GM19395 (cell line): ENCODE measurements at regions not wholly inside any gene's neighbourhood (a gene's known extent, or its start where the extent isn't known, plus 50 kb on each side); places are given as distances from the start of the nearest gene placed in this dataset.
"Not testable (repeated sequence)": the region's sequence is repeated elsewhere in the genome, so short reads cannot be mapped to it uniquely, and the experiment has no call there.

Experiments used
- ATAC-seq: cut with Tn5 transposase; IDR thresholded peaks from one replicate; pipeline ENCODE4 v1.9.1; 2021; ENCODE audit warnings: mild to moderate bottlenecking, moderate library complexity; ENCODE audit not compliant: unreplicated experiment

DNA sequence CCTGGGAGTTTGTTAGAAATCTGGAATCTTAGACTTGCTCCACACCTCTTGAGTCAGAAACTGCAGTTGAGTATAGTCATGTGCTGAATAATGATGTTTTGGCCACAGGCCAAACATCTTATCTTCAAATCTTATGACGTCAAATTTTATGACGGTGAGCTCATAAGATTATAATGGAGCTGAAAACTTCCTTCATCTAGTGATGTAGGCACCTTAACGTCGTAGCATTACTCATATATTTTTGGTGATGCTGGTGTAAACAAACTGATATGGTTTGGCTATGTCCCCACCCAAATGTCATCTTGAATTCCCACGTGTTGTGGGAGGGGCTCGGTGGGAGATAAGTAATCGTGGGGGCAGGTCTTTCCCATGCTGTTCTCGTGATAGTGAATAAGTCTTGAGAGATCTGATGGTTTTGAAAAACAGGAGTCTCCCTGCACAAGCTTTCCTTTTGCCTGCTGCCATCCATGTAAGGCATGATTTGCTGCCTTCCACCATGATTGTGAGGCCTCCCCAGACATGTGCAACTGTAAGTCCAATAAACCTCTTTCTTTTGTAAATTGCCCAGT lies 268.0 kb upstream of the PROK2 start:
- no peak for ATAC-seq

- no peak for ATAC-seq
Observed at GRCh38 chr3:72050771-72051170, 265.8 kb upstream of the PROK2 start.

DNA sequence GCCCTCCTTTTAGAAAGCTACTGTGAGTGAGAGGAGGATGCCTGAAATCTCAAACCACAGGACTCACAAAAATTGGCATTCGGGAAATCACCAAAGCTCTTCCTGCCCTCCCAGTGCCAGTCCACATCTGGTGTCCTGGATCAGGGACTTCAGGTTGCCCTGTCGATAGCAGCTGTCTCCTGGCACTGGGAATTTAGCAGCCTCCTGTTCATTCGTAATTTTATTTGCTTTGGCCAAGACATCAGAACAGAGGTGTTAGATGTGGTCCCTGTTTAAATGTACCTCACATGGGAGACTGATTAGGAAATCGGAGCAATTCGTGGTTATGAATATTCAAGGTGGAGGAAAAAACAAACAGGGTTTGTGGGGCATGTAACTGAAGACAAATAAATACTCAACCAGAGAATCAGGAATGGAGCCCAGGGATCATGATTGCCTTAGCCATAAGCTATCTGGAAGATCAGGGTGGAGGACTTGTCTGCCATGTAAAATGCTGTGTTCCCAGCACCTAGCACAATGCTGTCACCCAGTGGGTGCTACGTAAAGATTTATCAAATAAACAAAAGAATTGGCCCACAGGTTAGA lies 265.2 kb upstream of the PROK2 start:
- ATAC-seq: no peak

DNA sequence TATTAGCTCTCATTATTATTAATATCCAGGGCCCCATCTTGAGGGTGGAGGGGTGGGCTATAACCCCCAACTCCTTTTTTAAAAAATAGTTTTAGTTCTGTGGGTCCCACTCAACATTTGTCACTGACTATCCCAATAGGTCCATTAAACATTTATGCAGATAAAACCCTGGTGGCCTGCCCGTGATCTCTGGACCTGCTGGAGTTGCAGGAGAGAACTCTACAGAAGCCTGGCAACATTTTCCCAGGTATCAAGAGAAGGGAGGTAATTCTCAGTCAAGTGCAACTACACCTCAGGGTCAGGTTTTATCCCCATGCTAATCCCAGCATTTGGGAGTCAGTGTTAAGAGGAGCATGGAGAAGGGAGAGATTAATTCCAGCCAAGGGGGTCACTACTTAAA lies 264.4 kb upstream of the PROK2 start:
- ATAC-seq: no peak

- no peak for ATAC-seq
Observed at GRCh38 chr3:72048873-72049272, 263.9 kb upstream of the PROK2 start.

- no peak for ATAC-seq
Observed at GRCh38 chr3:72047221-72047871, 262.4 kb upstream of the PROK2 start.

GRCh38 chr3:72044231-72044855 lies 259.4 kb upstream of the PROK2 start:
- ATAC-seq: no peak

GRCh38 chr3:72043204-72044133 lies 258.5 kb upstream of the PROK2 start:
- peak; percentile 66 for ATAC-seq

DNA sequence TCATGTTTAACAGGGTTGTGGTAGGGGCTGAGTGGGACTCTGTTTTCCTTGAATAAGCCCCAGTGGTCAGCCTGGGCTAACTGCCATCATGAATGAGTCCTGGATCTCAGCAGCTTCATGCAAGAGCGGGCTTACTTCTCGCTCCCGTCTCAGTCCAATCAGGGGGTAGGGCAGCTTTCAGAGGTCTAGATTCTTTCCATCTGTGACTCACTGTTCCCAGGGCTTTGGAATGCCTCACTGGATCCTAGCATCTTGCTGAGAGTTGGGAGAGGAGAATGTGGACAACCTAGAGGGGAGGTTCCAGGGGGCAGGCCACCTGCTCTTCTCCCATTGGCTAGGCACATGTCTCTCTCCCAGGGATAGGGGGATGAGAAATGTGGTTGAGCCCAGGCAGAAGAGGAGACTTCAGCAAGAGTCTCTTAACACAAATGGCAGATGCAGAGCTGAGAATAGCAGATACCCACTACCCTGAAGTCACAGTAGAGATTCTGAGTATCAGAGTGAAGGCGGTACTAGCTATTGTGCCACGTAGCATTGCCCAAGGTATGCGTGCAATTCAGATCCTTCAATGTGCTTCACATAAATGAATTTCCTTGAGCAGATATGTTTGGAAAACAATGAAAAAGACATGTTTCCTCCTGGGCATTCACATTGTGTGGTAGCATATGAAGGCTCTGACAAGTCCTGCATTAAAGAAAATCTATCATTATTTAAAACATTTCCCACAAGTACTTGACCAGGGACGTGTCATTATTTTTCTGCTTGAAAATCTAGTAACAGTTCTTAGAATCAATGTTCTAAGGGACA lies 257.7 kb upstream of the PROK2 start:
- ATAC-seq: peak; percentile 15

- ATAC-seq: no peak
Observed at GRCh38 chr3:72041511-72041910, 256.6 kb upstream of the PROK2 start.

- ATAC-seq: no peak
Observed at GRCh38 chr3:72041076-72041475, 256.1 kb upstream of the PROK2 start.

DNA sequence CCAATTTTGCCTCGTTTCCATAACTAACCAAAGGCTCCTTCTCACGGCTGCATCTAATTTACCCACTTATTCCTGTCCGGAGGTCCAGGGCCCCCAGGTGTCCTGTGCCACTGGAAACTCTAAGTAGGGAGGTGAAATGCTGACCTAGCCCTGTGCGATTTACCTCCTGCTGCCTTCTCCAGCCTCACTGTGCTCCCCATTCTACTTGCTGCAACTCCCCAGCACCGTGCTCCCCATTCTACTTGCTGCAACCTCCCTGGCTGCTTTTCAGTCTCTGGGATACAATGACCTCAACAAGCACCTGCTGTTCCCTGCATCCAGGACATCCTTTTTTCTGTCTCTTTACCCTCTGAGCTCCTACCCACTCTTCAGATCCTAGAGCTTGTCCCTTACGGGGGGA lies 254.7 kb upstream of the PROK2 start:
- no peak for ATAC-seq

GRCh38 chr3:72036899-72037298 lies 252.0 kb upstream of the PROK2 start:
- ATAC-seq: no peak

DNA sequence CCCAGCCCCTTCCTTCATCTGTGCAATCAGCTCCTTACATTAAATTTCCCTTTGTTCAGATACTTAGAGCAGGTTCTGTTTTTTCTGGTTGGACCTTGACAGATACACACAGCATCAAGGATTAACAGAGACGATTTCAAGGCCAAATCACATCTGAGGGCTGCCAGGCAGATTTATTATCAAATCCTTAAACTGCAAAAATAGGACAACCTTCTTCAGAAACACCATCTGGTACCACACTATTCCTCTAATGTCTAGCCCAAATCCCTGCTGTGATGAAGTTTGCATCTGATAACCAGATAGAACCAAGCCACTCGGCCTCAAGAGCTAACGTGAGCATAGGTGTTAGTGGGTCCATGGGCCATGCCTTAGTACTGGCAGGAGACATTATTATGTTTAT lies 250.7 kb upstream of the PROK2 start:
- no peak for ATAC-seq

DNA sequence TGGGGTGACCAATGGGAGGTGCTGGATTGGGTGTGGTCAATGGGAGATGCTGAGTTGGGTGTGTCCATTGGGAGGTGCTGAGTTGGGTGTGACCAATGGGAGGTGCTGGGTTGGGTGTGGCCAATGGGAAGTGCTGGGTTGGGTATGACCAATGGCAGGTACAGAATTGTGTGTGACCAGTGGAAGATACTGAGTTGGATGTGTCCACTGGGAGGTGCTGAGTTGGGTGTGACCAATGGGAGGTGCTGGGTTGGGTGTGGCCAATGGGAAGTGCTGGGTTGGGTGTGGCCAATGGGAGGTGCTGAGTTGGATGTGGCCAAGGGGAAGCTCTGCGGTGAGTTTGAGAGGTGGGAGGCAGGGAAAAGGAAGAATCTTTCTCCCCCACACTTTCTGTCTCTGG lies 250.0 kb upstream of the PROK2 start:
- ATAC-seq: no peak

DNA sequence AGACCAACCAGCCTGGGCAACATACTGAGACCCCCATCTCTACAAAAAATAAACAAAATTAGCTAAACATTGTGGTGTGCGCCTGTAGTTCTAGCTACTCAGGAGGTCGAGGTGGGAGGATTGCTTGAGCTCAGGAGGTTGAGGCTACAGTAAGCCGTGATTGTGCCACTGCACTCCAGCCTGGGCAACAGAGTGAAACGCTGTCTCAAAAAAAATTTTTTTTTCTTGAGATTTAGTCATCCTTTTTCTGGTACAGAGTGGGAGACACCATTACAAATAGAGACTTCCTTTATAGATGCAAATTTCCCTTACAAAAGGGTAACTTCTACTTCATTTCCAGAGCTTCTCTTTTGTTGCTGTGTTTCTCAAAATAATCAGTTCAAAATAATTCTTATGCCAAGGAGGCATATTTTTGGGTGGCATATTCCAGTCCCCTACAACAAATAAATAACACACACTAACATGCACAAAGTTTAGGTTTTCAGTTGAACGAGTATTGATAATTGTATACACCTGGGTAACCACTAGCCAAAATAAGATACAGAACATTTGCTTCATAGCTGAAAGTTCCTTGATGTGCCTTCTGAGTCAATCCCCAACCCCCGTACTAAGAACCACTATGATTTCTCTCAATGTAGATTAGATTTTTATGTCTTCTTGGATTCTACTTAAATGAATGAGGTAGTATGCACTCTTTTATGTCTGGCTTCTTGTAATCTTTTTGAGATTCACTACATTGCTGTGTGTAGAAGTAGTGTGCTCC lies 248.9 kb upstream of the PROK2 start:
- ATAC-seq: no peak

DNA sequence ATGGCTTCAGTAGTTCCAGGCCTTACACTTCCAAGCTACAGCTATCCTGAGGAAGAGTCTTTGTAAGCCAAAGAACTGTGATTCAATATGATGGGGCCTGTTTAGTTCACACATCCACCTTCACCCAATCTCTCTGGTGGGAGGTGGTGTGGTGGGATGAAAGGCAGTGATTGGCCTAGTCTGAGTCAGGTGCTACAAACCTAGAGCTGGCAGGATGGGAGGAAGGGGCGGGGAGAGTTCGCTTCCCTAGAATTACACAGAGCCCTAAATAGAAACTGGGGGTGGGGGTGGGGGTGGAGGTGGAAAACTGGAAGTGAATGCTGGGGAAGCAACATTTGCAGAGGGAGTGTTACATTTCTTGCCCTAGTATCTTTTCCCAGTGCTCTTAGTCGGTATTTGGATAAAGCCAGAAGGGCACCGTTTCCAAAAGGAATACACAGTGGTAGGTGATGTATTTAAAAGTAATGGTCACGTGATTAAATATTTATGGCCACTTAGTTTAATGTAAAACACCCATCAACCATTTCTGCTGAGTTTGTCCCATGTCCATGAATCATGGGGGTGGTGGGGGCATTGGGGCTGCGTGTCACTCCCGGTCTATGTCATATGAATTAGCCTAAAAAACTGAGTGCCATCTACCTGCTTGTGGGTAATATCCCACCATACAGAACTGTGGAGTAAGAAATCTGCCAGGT lies 247.6 kb upstream of the PROK2 start:
- no peak for ATAC-seq

DNA sequence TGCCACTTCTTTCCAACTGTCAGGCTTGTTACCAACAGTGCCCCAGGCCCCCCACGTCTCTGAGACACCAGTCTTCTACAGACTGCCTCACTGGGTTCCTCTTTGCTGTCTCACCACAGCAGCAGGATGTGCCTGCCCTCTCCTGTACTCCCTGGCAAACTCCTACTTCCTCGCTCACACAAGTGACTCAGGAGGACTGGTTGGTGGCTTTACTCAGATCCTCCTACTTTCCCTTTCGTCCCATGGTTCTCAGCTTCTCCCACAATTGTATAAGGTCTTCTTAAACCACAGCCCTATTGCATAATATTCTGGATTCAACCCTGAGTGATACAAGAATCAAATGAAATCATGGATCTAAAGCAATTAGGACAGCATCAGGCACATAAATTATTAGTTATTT lies 246.6 kb upstream of the PROK2 start:
- no peak for ATAC-seq

DNA sequence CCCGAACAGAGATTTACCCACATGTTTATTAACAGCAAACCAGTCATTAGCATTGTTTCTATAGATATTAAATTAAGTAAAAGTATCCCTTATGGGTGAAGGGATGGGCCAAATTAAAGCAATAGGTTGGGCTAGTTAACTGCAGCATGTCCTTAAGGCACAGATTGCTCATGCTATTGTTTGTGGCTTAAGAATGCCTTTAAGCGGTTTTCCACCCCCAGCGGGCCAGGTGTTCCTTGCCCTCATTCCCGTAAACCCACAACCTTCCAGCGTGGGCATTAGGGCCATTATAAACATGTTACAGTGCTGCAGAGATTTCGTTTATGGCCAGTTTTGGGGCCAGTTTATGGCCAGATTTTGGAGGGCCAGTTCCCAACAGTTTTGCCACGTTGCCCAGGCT lies 245.3 kb upstream of the PROK2 start:
- ATAC-seq: not testable (repeated sequence)
